ENCODE measurements at regions not wholly inside any gene's neighbourhood (a gene's known extent, or its start where the extent isn't known, plus 50 kb on each side); places are given as distances from the start of the nearest gene placed in this dataset.
A peak's percentile ranks its signal among the peaks of the same experiment; 100 is the strongest.

- Histone ChIP-seq H3K4me1 (ENCODE audit: control insufficient read depth in 2 of 2, insufficient read depth in 2 of 2, low read length in 2 of 2) (no peaks in the 10 kb centered on the region), H3K36me3 (ENCODE audit: control insufficient read depth in 2 of 2, insufficient read depth in 2 of 2, low read length in 2 of 2) (no peaks in the 10 kb centered on the region), H3K9me3 (ENCODE audit: control insufficient read depth in 2 of 2, low read length in 2 of 2) (no peaks in the 10 kb centered on the region), H3K4me3 (ENCODE audit: low read length in 2 of 2) (no peak overlapping the region), H3K27ac (ENCODE audit: low read depth in 2 of 2, low read length in 2 of 2) (no peak overlapping the region), H3K9ac (ENCODE audit: low read depth in 1 of 2, low read length in 2 of 2) (no peak overlapping the region), H3K27me3 (ENCODE audit: control insufficient read depth in 2 of 2, insufficient read depth in 2 of 2, low read length in 2 of 2) (no peaks in the 10 kb centered on the region)
Measured at GRCh38 chr2:224264259-224264658, 137.6 kb downstream of the FAM124B start.

- H3K9me3 ChIP-seq (ENCODE audit: control insufficient read depth in 2 of 2, low read length in 2 of 2), result no peaks in the 10 kb centered on the region
- no peaks in the 10 kb centered on the region for H3K36me3 ChIP-seq (ENCODE audit: control insufficient read depth in 2 of 2, insufficient read depth in 2 of 2, low read length in 2 of 2)
- no peak overlapping the region for H3K4me3 ChIP-seq (ENCODE audit: low read length in 2 of 2)
- no peaks in the 10 kb centered on the region for H3K27me3 ChIP-seq (ENCODE audit: control insufficient read depth in 2 of 2, insufficient read depth in 2 of 2, low read length in 2 of 2)
- H3K9ac ChIP-seq (ENCODE audit: low read depth in 1 of 2, low read length in 2 of 2), result no peak overlapping the region
- H3K4me1 ChIP-seq (ENCODE audit: control insufficient read depth in 2 of 2, insufficient read depth in 2 of 2, low read length in 2 of 2), result no peaks in the 10 kb centered on the region
- no peak overlapping the region for H3K27ac ChIP-seq (ENCODE audit: low read depth in 2 of 2, low read length in 2 of 2)
Measured at GRCh38 chr2:224263571-224264043, 138.3 kb downstream of the FAM124B start.

DNA sequence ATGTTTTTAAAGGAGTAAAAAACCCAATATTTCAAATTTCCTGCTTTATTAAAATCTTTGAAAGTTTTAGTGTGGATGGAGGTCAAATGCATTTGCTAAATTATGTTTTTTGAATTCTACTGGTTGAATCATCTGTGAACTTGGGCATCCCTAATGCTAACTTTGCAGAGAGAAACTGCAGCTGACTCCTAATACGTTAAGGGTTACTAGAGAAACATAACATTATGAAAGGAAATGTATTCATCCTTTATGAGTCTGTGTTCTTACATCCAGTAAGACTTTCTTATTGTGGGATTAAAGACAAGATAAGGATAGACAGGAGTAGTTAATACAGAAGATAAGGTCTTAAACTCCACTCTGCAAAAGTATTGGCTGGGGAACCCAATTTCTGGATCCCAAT, 140.6 kb downstream of the FAM124B start:
- Histone ChIP-seq H3K27me3 (ENCODE audit: control insufficient read depth in 2 of 2, insufficient read depth in 2 of 2, low read length in 2 of 2) (no peaks in the 10 kb centered on the region), H3K27ac (ENCODE audit: low read depth in 2 of 2, low read length in 2 of 2) (no peak overlapping the region), H3K9ac (ENCODE audit: low read depth in 1 of 2, low read length in 2 of 2) (no peak overlapping the region), H3K36me3 (ENCODE audit: control insufficient read depth in 2 of 2, insufficient read depth in 2 of 2, low read length in 2 of 2) (no peaks in the 10 kb centered on the region), H3K9me3 (ENCODE audit: control insufficient read depth in 2 of 2, low read length in 2 of 2) (no peaks in the 10 kb centered on the region), H3K4me1 (ENCODE audit: control insufficient read depth in 2 of 2, insufficient read depth in 2 of 2, low read length in 2 of 2) (no peaks in the 10 kb centered on the region), H3K4me3 (ENCODE audit: low read length in 2 of 2) (no peak overlapping the region)

DNA sequence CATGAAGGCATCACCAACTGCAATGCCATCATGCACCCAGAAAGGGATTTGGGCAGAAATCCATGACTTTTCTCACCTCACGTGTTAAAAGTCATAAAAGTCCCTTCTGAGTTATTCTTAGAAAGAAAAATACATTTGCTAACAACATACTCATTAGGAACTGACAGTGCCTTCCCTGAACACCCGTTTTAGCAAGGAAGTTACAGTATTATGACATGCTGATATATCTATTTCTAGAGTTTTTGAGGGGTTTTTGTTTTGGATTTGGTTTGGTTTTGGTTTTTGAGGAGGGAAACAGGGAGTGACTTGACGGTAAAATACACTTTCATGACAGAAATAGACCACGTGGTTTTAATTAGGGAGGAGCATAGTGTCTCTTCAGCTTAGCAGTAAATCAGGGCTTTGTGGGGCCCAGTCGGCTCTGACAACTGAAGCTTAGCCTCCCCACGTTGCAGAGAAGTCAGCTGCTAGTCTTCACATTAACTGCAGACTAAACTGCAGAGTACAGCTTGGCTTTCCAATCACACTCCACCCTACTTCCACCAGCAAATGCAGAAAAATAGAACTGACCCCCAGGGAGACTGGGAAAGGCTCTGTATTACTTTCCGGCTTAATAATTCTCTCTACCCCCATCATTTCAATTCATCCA, 141.4 kb downstream of the FAM124B start:
- Histone ChIP-seq H3K36me3 (ENCODE audit: control insufficient read depth in 2 of 2, insufficient read depth in 2 of 2, low read length in 2 of 2) (no peaks in the 10 kb centered on the region), H3K27ac (ENCODE audit: low read depth in 2 of 2, low read length in 2 of 2) (peak overlapping the region in 1 of 2 donors; percentile 18), H3K9me3 (ENCODE audit: control insufficient read depth in 2 of 2, low read length in 2 of 2) (no peaks in the 10 kb centered on the region), H3K4me3 (ENCODE audit: low read length in 2 of 2) (no peak overlapping the region), H3K4me1 (ENCODE audit: control insufficient read depth in 2 of 2, insufficient read depth in 2 of 2, low read length in 2 of 2) (no peaks in the 10 kb centered on the region), H3K9ac (ENCODE audit: low read depth in 1 of 2, low read length in 2 of 2) (no peak overlapping the region), H3K27me3 (ENCODE audit: control insufficient read depth in 2 of 2, insufficient read depth in 2 of 2, low read length in 2 of 2) (no peaks in the 10 kb centered on the region)

DNA sequence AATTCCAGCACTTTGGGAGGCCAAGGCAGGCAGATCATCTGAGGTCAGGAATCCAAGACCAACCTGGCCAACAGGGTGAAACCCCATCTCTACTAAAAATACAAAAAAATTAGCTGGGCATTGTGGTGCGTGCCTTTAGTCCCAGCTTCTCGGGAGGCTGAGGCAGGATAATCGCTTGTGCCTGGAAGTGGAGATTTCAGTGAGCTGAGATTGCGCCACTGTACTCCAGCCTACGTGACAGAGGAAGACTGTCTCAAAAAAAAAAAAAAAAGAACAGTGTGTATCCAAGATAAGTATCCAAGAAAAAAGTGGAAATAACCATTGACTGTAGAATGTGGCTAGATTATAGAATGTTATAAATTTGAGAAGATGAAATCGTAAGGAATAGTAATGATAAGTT, 142.1 kb downstream of the FAM124B start:
- Histone ChIP-seq H3K4me1 (ENCODE audit: control insufficient read depth in 2 of 2, insufficient read depth in 2 of 2, low read length in 2 of 2) (no peaks in the 10 kb centered on the region), H3K36me3 (ENCODE audit: control insufficient read depth in 2 of 2, insufficient read depth in 2 of 2, low read length in 2 of 2) (no peaks in the 10 kb centered on the region), H3K9ac (ENCODE audit: low read depth in 1 of 2, low read length in 2 of 2) (no peak overlapping the region), H3K27ac (ENCODE audit: low read depth in 2 of 2, low read length in 2 of 2) (no peak overlapping the region), H3K9me3 (ENCODE audit: control insufficient read depth in 2 of 2, low read length in 2 of 2) (no peaks in the 10 kb centered on the region), H3K27me3 (ENCODE audit: control insufficient read depth in 2 of 2, insufficient read depth in 2 of 2, low read length in 2 of 2) (no peaks in the 10 kb centered on the region), H3K4me3 (ENCODE audit: low read length in 2 of 2) (no peak overlapping the region)

DNA sequence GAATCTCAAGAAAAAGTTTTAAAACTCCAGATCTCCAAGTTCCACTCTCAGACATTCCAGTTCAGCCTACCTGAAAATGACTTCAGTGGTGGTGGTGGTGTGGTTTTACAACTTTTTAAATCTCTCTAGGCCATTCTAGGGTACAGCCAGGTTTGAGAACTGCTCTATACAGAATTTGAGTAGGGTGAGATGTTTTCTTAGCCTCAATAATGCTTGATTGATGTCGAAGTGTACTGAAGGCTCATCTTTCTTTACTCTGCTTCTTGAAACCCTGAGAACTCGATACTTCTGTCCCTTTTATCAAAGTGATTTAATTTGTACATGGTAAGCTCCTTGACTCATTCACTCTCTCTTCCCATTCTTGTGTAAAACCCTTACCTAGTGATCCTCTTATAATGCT, 143.8 kb downstream of the FAM124B start:
- Histone ChIP-seq H3K27ac (ENCODE audit: low read depth in 2 of 2, low read length in 2 of 2) (no peak overlapping the region), H3K36me3 (ENCODE audit: control insufficient read depth in 2 of 2, insufficient read depth in 2 of 2, low read length in 2 of 2) (no peaks in the 10 kb centered on the region), H3K27me3 (ENCODE audit: control insufficient read depth in 2 of 2, insufficient read depth in 2 of 2, low read length in 2 of 2) (no peaks in the 10 kb centered on the region), H3K4me1 (ENCODE audit: control insufficient read depth in 2 of 2, insufficient read depth in 2 of 2, low read length in 2 of 2) (no peaks in the 10 kb centered on the region), H3K4me3 (ENCODE audit: low read length in 2 of 2) (no peak overlapping the region), H3K9me3 (ENCODE audit: control insufficient read depth in 2 of 2, low read length in 2 of 2) (no peaks in the 10 kb centered on the region), H3K9ac (ENCODE audit: low read depth in 1 of 2, low read length in 2 of 2) (no peak overlapping the region)

- Histone ChIP-seq H3K9me3 (ENCODE audit: control insufficient read depth in 2 of 2, low read length in 2 of 2) (no peaks in the 10 kb centered on the region), H3K9ac (ENCODE audit: low read depth in 1 of 2, low read length in 2 of 2) (no peak overlapping the region), H3K4me3 (ENCODE audit: low read length in 2 of 2) (no peak overlapping the region), H3K27ac (ENCODE audit: low read depth in 2 of 2, low read length in 2 of 2) (no peak overlapping the region), H3K27me3 (ENCODE audit: control insufficient read depth in 2 of 2, insufficient read depth in 2 of 2, low read length in 2 of 2) (no peaks in the 10 kb centered on the region), H3K4me1 (ENCODE audit: control insufficient read depth in 2 of 2, insufficient read depth in 2 of 2, low read length in 2 of 2) (no peaks in the 10 kb centered on the region), H3K36me3 (ENCODE audit: control insufficient read depth in 2 of 2, insufficient read depth in 2 of 2, low read length in 2 of 2) (no peaks in the 10 kb centered on the region)
Measured at GRCh38 chr2:224257156-224257555, 144.8 kb downstream of the FAM124B start.

- no peak overlapping the region for H3K9ac ChIP-seq (ENCODE audit: low read depth in 1 of 2, low read length in 2 of 2)
- H3K27ac ChIP-seq (ENCODE audit: low read depth in 2 of 2, low read length in 2 of 2), result no peak overlapping the region
- H3K27me3 ChIP-seq (ENCODE audit: control insufficient read depth in 2 of 2, insufficient read depth in 2 of 2, low read length in 2 of 2), result no peaks in the 10 kb centered on the region
- no peak overlapping the region for H3K4me3 ChIP-seq (ENCODE audit: low read length in 2 of 2)
- H3K4me1 ChIP-seq (ENCODE audit: control insufficient read depth in 2 of 2, insufficient read depth in 2 of 2, low read length in 2 of 2), result peaks cover 0 to 3% of the 10 kb centered on the region in 2 donors
- H3K9me3 ChIP-seq (ENCODE audit: control insufficient read depth in 2 of 2, low read length in 2 of 2), result no peaks in the 10 kb centered on the region
- no peaks in the 10 kb centered on the region for H3K36me3 ChIP-seq (ENCODE audit: control insufficient read depth in 2 of 2, insufficient read depth in 2 of 2, low read length in 2 of 2)
Measured at GRCh38 chr2:224253464-224253863, 148.4 kb downstream of the FAM124B start.

DNA sequence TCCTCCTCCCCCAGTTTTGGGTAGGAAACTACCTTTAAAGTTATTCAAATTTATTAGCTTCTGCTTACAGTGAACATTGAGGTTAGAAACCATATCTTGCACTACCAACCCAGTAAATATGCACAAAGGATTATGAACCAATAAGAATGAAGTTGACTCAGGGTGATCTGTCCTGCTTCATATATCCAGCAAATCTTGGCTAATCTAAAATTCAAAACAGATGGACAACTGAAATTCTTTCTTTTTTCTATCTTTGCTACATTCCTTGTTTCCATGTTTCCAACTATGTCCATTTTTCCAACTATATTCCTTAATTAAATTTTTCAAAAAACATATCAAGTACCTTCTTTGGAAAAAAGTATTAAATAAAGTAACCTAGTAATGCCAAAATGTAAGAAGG, 149.3 kb downstream of the FAM124B start:
- no peaks in the 10 kb centered on the region for H3K9me3 ChIP-seq (ENCODE audit: control insufficient read depth in 2 of 2, low read length in 2 of 2)
- no peak overlapping the region for H3K9ac ChIP-seq (ENCODE audit: low read depth in 1 of 2, low read length in 2 of 2)
- H3K27me3 ChIP-seq (ENCODE audit: control insufficient read depth in 2 of 2, insufficient read depth in 2 of 2, low read length in 2 of 2), result no peaks in the 10 kb centered on the region
- no peak overlapping the region for H3K27ac ChIP-seq (ENCODE audit: low read depth in 2 of 2, low read length in 2 of 2)
- peaks cover 0 to 3% of the 10 kb centered on the region in 2 donors for H3K4me1 ChIP-seq (ENCODE audit: control insufficient read depth in 2 of 2, insufficient read depth in 2 of 2, low read length in 2 of 2)
- H3K36me3 ChIP-seq (ENCODE audit: control insufficient read depth in 2 of 2, insufficient read depth in 2 of 2, low read length in 2 of 2), result no peaks in the 10 kb centered on the region
- no peak overlapping the region for H3K4me3 ChIP-seq (ENCODE audit: low read length in 2 of 2)

- Histone ChIP-seq H3K27ac (ENCODE audit: low read depth in 2 of 2, low read length in 2 of 2) (no peak overlapping the region), H3K4me3 (ENCODE audit: low read length in 2 of 2) (no peak overlapping the region), H3K36me3 (ENCODE audit: control insufficient read depth in 2 of 2, insufficient read depth in 2 of 2, low read length in 2 of 2) (no peaks in the 10 kb centered on the region), H3K4me1 (ENCODE audit: control insufficient read depth in 2 of 2, insufficient read depth in 2 of 2, low read length in 2 of 2) (peaks cover 0 to 3% of the 10 kb centered on the region in 2 donors), H3K27me3 (ENCODE audit: control insufficient read depth in 2 of 2, insufficient read depth in 2 of 2, low read length in 2 of 2) (no peaks in the 10 kb centered on the region), H3K9me3 (ENCODE audit: control insufficient read depth in 2 of 2, low read length in 2 of 2) (no peaks in the 10 kb centered on the region), H3K9ac (ENCODE audit: low read depth in 1 of 2, low read length in 2 of 2) (no peak overlapping the region)
Measured at GRCh38 chr2:224248944-224249371, 152.9 kb downstream of the FAM124B start.
